GM21619 (cell line): ENCODE measurements at regions not wholly inside any gene's neighbourhood (a gene's known extent, or its start where the extent isn't known, plus 50 kb on each side); places are given as distances from the start of the nearest gene placed in this dataset.
"Not testable (repeated sequence)": the region's sequence is repeated elsewhere in the genome, so short reads cannot be mapped to it uniquely, and the experiment has no call there.

Source experiments
- ATAC-seq: cut with Tn5 transposase; IDR thresholded peaks from one replicate; pipeline ENCODE4 v1.9.1; 2021; ENCODE audit not compliant: unreplicated experiment

- ATAC-seq = no peak
Observed at GRCh38 chr11:19627566-19627965, 85.1 kb upstream of the NAV2 start.

GRCh38 chr11:19625438-19625837 is 87.2 kb upstream of the NAV2 start:
- ATAC-seq = no peak

GRCh38 chr11:19617696-19618523 is 94.7 kb upstream of the NAV2 start:
- ATAC-seq = no peak

GRCh38 chr11:19615341-19616183 is 97.1 kb upstream of the NAV2 start:
- no peak for ATAC-seq

- no peak for ATAC-seq
Observed at GRCh38 chr11:19614370-19614940, 98.2 kb upstream of the NAV2 start.

GRCh38 chr11:19612025-19612424 is 100.6 kb upstream of the NAV2 start:
- not testable (repeated sequence) for ATAC-seq

- ATAC-seq = no peak
Observed at GRCh38 chr11:19607656-19608360, 104.8 kb upstream of the NAV2 start.

GRCh38 chr11:19606856-19607655 is 105.6 kb upstream of the NAV2 start:
- ATAC-seq = no peak

GRCh38 chr11:19605520-19606371 is 106.9 kb upstream of the NAV2 start:
- no peak for ATAC-seq

GRCh38 chr11:19604679-19605375 is 107.8 kb upstream of the NAV2 start:
- no peak for ATAC-seq

GRCh38 chr11:19603771-19604170 is 108.9 kb upstream of the NAV2 start:
- no peak for ATAC-seq

- ATAC-seq = no peak
Observed at GRCh38 chr11:19602891-19603290, 109.7 kb upstream of the NAV2 start.

- ATAC-seq = no peak
Observed at GRCh38 chr11:19602406-19602805, 110.2 kb upstream of the NAV2 start.

- no peak for ATAC-seq
Observed at GRCh38 chr11:19601235-19601634, 111.4 kb upstream of the NAV2 start.

- no peak for ATAC-seq
Observed at GRCh38 chr11:19599681-19600080, 113.0 kb upstream of the NAV2 start.

- no peak for ATAC-seq
Observed at GRCh38 chr11:19598876-19599486, 113.7 kb upstream of the NAV2 start.

- no peak for ATAC-seq
Observed at GRCh38 chr11:19598456-19598855, 114.2 kb upstream of the NAV2 start.

- ATAC-seq = no peak
Observed at GRCh38 chr11:19597876-19598275, 114.8 kb upstream of the NAV2 start.
